Suprapubic skin (tissue), 4 donors: ENCODE measurements at regions not wholly inside any gene's neighbourhood (a gene's known extent, or its start where the extent isn't known, plus 50 kb on each side); places are given as distances from the start of the nearest gene placed in this dataset.

ENCODE experiments used
- DNase-seq, 2 donors: peaks; one replicate each; pipeline ENCODE4 v3.0.0-alpha.2; 2019; ENCODE audit warnings: low spot score in 2 of 2
- H3K27ac ChIP-seq: fragments of 200-600 bp; sonication (generic); one replicate; pipeline ENCODE4 v1.5.1; 2019
- H3K27me3 ChIP-seq: fragments of 200-600 bp; sonication (generic); one replicate; pipeline ENCODE4 v1.5.1; 2019
- H3K36me3 ChIP-seq: fragments of 200-600 bp; sonication (generic); one replicate; pipeline ENCODE4 v1.5.1; 2019
- H3K4me1 ChIP-seq: fragments of 200-600 bp; sonication (generic); one replicate; pipeline ENCODE4 v1.5.1; 2019
- H3K4me3 ChIP-seq: fragments of 200-600 bp; sonication (generic); one replicate; pipeline ENCODE4 v1.5.1; 2019; ENCODE audit warnings: mild to moderate bottlenecking
- H3K9me3 ChIP-seq: fragments of 200-600 bp; sonication (generic); one replicate; pipeline ENCODE4 v1.5.1; 2019
- CTCF ChIP-seq, 2 donors: fragments of 200-600 bp in 1 of 2; fragments of 450-650 bp in 1 of 2; sonication (generic) in 1 of 2; IDR thresholded peaks; one replicate each; pipeline ENCODE4 v1.5.1; 2016 to 2019; ENCODE audit warnings: antibody characterized with exemption in 2 of 2, mild to moderate bottlenecking in 1 of 2, moderate library complexity in 1 of 2
- EP300 ChIP-seq: sonication (generic); formaldehyde crosslinking; IDR thresholded peaks from one replicate; pipeline ENCODE4 v1.6.1; 2017; ENCODE audit warnings: antibody characterized with exemption
- POLR2A ChIP-seq, 2 donors: fragments of 450-650 bp; IDR thresholded peaks; one replicate each; pipeline ENCODE4 v1.6.1; 2017; ENCODE audit warnings: antibody characterized with exemption in 2 of 2, mild to moderate bottlenecking in 2 of 2, moderate library complexity in 2 of 2
- POLR2AphosphoS5 ChIP-seq, 3 donors: sonication (generic); formaldehyde crosslinking; IDR thresholded peaks; one replicate each; pipeline ENCODE4 v1.6.1; 2017; ENCODE audit warnings: antibody characterized with exemption in 3 of 3
- WGBS: methylation state at CpG from one replicate; pipeline ENCODE4 v1.1.5; 2018; 5-methylcytosine and 5-hydroxymethylcytosine counted together

DNA sequence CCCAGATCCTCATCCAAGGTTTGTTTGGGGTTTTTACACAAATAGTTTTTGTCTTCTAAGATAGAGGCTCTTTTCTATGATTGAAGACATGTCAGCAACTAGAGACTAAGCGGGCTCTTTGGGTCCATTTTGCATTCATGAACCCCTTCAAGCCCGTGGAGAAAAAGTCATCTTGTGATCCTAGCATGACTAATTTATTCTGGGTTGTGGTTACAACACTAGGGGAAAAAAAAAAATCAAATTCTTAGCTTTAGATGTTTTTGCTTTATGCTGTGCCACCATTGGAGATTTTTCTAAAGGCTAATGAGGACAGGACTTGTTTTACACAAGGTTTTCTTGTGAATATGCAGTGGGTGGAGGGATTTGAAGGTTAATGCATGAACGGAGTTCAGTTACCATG is 440.0 kb downstream of the PCDH7 start:
- H3K4me3 ChIP-seq = no peak overlapping the region
- no peaks in the 10 kb centered on the region for H3K36me3 ChIP-seq
- WGBS = 69% methylated on average over 3 of the region's 3 CpGs

DNA sequence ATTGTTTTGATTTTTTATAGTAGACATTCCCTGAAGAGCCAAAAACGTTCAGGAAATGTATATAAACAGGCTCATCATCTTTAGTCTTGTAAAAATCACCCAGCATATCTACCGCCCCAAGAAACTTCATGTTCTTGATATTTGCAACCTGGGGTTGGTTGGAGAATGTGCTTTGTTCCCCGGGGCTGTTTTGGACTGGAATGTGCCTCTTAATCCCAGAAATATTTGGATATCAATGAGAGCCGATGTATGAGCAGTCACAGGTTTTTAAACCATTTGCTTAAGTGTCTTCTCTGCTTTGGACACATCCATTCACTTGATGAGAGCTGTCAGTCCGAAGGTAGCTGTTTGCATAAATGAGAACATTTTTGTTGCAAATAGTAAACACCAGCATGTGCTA is 449.7 kb downstream of the PCDH7 start:
- no peaks in the 10 kb centered on the region for H3K36me3 ChIP-seq
- WGBS = 30% methylated on average over 5 of the region's 5 CpGs
- H3K4me3 ChIP-seq = no peak overlapping the region
- H3K9me3 ChIP-seq = no peaks in the 10 kb centered on the region
- H3K27me3 ChIP-seq = no peaks in the 10 kb centered on the region
- no peak overlapping the region for H3K27ac ChIP-seq
- no peak for DNase-seq
- H3K4me1 ChIP-seq = no peaks in the 10 kb centered on the region
- TF ChIP-seq POLR2A (IDR thresholded peaks at IDR 0.05) (no peak), CTCF (IDR thresholded peaks at IDR 0.05) (no peak), EP300 (no peak), POLR2AphosphoS5 (IDR thresholded peaks at IDR 0.05) (no peak)

More for the DNA sequence above, 440.0 kb downstream of the PCDH7 start:
- no peak for TF ChIP-seq POLR2AphosphoS5 (IDR thresholded peaks at IDR 0.05)
- no peak for TF ChIP-seq POLR2A (IDR thresholded peaks at IDR 0.05)
- no peak for TF ChIP-seq EP300
- no peak for TF ChIP-seq CTCF (IDR thresholded peaks at IDR 0.05)
- DNase-seq = no peak
- H3K9me3 ChIP-seq = no peaks in the 10 kb centered on the region
- no peaks in the 10 kb centered on the region for H3K4me1 ChIP-seq
- H3K27me3 ChIP-seq = no peaks in the 10 kb centered on the region
- no peak overlapping the region for H3K27ac ChIP-seq

DNA sequence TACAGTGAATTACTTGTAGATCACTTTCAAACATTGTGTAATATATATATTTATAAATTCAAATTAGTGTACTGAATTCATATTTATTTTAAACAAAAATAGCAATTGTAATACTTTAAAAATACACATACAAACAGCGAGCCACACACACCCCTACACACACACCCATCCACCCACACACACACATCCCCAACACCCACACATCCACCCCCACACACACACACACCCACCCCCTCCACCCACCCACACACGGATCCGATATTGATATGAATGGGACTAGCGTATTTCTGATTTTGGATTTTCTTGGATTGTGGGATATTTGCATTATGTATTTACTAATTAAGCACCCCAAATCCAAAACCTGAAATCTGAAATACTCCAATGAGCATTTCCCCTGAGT is 451.2 kb downstream of the PCDH7 start:
- H3K27me3 ChIP-seq = no peaks in the 10 kb centered on the region
- no peak overlapping the region for H3K4me3 ChIP-seq
- H3K9me3 ChIP-seq = no peaks in the 10 kb centered on the region
- TF ChIP-seq EP300 = no peak
- TF ChIP-seq POLR2A (IDR thresholded peaks at IDR 0.05) = no peak
- WGBS = 93% methylated on average over 4 of the region's 4 CpGs
- no peak for DNase-seq
- no peaks in the 10 kb centered on the region for H3K36me3 ChIP-seq
- no peak overlapping the region for H3K27ac ChIP-seq
- H3K4me1 ChIP-seq = no peaks in the 10 kb centered on the region

GRCh38 chr4:31175242-31175910 is 455.2 kb downstream of the PCDH7 start:
- WGBS = 92% methylated on average over 5 of the region's 5 CpGs

GRCh38 chr4:31183256-31183655 is 463.1 kb downstream of the PCDH7 start:
- Histone ChIP-seq H3K36me3 (no peaks in the 10 kb centered on the region), H3K9me3 (no peaks in the 10 kb centered on the region), H3K27me3 (no peaks in the 10 kb centered on the region), H3K27ac (no peak overlapping the region), H3K4me1 (no peaks in the 10 kb centered on the region), H3K4me3 (no peak overlapping the region)
- TF ChIP-seq CTCF (IDR thresholded peaks at IDR 0.05) (no peak), POLR2A (IDR thresholded peaks at IDR 0.05) (no peak), POLR2AphosphoS5 (IDR thresholded peaks at IDR 0.05) (no peak), EP300 (no peak)
- no peak for DNase-seq
- WGBS = 86% methylated on average over 4 of the region's 4 CpGs

More at GRCh38 chr4:31175242-31175910, 455.2 kb downstream of the PCDH7 start:
- Histone ChIP-seq H3K27ac (no peak overlapping the region), H3K9me3 (no peaks in the 10 kb centered on the region), H3K27me3 (no peaks in the 10 kb centered on the region), H3K36me3 (no peaks in the 10 kb centered on the region), H3K4me1 (no peaks in the 10 kb centered on the region), H3K4me3 (no peak overlapping the region)
- DNase-seq = no peak
- no peak for TF ChIP-seq EP300
- TF ChIP-seq CTCF (IDR thresholded peaks at IDR 0.05) = no peak
- TF ChIP-seq POLR2A (IDR thresholded peaks at IDR 0.05) = no peak
- TF ChIP-seq POLR2AphosphoS5 (IDR thresholded peaks at IDR 0.05) = no peak
